GM12872 (cell line): ENCODE measurements at regions not wholly inside any gene's neighbourhood (a gene's known extent, or its start where the extent isn't known, plus 50 kb on each side); places are given as distances from the start of the nearest gene placed in this dataset.

ENCODE experiments used
- CTCF ChIP-seq: IDR thresholded peaks from 3 replicates; pipeline ENCODE4 v1.5.1; 2011; ENCODE audit warnings: low read depth, mild to moderate bottlenecking, low read length, moderate library complexity; ENCODE audit not compliant: insufficient read depth

- no peak for TF ChIP-seq CTCF
These were observed 89.1 kb upstream of the KLF7 start for GRCh38 chr2:207254591-207255464.

GRCh38 chr2:207255565-207256470, 90.1 kb upstream of the KLF7 start:
- no peak for TF ChIP-seq CTCF

- TF ChIP-seq CTCF, result no peak
These were observed 90.9 kb upstream of the KLF7 start for GRCh38 chr2:207256476-207257207.

GRCh38 chr2:207257251-207258250, 91.8 kb upstream of the KLF7 start:
- no peak for TF ChIP-seq CTCF

GRCh38 chr2:207258263-207258991, 92.7 kb upstream of the KLF7 start:
- no peak for TF ChIP-seq CTCF

- no peak for TF ChIP-seq CTCF
These were observed 94.3 kb upstream of the KLF7 start for GRCh38 chr2:207260021-207260420.
